Activated CD4-positive, alpha-beta T cell treated with anti-CD3 and anti-CD28 coated beads, Interleukin-2, Interleukin-6, amounts not matched to agents 100 ng/mL and 50 ng/mL, durations not matched to agents 16 hours and 8 hours (primary cell): ENCODE measurements at regions not wholly inside any gene's neighbourhood (a gene's known extent, or its start where the extent isn't known, plus 50 kb on each side); places are given as distances from the start of the nearest gene placed in this dataset.

Experiments used
- DNase-seq: peaks from one replicate; pipeline ENCODE4 v3.0.0-alpha.2; 2020

DNA sequence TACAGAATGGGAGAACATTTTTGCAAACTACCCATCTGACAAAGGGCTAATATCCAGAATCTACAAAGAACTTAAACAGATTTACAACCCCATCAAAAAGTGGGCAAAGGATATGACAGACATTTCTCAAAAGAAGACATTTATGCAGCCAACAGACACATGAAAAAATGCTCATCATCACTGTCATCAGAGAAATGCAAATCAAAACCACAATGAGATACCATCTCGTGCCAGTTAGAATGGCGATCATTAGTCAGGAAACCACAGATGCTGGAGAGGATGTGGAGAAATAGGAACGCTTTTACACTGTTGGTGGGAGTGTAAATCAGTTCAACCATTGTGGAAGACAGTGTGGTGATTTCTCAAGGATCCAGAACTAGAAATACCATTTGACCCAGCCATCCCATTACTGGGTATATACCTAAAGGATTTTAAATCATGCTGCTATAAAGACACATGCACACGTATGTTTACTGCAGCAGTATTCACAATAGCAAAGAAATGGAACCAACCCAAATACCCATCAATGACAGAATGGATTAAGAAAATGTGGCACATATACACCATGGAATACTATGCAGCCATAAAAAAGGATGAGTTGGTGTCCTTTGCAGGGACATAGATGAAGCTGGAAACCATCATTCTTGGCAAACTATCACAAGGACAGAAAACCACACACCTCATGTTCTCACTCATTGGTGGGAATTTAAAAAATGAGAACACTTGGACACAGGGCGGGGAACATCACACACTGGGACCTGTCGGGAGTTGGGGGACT lies 317.7 kb upstream of the THBS1 start:
- peak; percentile 50 for DNase-seq

DNA sequence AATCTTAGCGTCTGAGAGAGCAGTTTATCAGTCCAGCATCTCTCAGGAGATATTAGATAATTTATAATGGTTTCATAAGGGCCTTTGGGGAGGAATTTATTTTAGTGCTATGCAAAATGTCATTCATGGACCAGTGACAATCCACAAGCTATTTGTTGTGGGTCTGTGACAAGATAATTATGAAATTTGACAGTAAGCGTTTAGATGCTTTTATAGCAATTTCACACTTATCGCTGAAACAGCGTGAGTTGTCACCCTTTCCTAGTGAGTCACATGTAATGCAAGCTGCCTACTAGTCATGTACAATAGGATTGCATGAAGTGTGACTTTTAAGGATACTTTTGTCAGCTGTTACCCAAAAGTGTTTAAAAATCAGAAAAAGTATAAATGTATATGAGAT lies 315.6 kb upstream of the THBS1 start:
- no peak for DNase-seq

DNA sequence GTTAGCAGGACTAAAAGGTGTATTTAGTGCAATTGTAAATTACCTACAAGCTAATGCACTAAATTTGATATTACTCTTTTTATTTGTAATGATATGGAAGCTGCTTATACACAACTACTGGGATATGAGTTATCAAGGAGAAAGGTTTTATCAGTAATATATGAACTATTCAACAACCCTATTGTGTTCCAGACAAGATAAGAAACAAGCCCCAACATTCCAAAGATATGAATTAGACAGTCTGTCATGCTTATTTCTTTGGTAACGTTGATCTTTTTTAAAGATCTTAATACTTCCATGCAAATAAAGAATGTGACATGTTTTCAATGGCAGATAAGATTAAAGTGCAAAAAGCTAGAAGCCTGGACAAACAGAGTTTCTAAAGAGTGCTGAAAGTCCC lies 314.0 kb upstream of the THBS1 start:
- DNase-seq: no peak

DNA sequence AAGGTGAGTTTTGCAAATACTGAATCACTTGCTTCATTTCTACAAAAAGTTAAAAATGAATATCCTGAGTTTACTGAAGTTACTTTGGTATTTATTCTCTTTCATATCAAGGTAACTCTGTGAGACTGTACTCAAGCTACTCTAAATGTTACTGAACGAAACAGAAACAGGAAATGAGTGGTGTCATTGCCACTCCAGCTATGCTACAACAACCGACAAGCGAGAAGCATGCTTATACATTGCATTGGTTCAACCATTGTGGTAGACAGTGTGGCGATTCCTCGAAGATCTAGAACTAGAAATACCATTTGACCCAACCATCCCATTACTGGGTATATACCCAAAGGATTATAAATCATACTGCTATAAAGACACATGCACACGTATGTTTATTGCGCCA lies 313.2 kb upstream of the THBS1 start:
- DNase-seq: peak; percentile 41

DNA sequence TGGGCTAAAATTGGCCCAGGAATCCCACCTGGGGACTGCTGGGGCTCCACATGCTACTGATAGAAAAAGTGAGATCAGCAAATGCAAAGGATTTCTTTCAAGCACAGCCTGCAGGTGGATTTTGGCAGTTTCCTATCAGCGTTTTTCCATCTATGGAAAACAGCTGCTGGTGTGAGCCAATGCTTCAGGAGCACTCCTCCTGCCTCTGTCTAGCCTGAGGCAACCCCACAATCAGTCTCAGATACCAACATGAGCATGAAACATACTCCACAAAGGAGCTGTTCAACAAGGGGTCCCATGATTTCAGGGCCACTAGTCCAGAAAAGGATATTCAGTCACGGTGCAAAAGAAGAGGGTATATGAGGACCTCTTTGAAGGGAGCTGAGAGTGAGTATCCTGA lies 311.5 kb upstream of the THBS1 start:
- no peak for DNase-seq

DNA sequence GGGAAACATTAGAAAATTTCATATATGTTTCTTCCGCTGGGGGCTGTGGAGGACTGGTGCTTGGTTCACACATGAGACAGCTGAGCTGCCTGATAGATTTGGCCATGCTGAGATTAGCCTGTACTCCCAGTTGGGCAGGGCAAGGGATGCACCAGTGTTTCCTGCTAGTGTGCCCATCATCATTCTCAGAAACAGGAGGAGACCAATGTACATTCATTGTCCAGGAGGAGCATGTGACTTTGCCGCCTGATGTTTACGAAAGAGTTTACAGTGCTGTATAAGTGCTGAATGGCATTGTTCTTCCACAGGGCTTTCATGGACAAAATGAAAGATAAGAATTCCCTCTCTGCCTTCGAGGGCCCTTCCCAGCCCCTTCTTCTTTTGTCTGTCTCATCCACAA lies 311.1 kb upstream of the THBS1 start:
- no peak for DNase-seq

DNA sequence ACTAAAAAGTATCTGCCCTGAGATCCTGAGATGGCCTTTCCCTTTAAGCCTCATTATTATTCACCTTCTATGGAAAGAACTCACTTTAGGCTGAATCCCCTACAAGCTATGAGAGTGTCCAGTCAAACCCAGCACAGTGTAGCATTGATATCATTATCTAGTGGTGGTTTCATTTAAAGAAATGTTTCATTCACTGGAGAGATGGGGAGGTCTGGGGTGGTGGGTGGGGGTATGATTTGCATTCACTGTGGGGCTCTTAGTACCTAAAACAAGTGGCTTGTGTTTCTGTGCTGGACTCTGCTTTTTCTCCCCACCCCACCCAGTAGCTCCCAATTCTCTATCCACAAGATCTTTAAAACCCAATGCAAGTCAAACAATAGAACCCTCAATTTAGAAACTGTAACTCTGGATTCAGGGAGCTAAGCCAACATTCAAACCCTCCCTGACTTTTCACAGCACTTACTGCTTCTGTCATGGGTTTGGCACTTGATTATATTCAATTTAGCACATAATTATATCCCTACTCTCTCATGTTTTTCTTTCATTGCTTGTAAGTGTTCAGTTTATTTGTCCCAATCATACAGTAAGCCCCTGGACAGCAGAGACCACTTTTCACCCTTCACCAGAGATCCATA lies 310.5 kb upstream of the THBS1 start:
- DNase-seq: no peak

DNA sequence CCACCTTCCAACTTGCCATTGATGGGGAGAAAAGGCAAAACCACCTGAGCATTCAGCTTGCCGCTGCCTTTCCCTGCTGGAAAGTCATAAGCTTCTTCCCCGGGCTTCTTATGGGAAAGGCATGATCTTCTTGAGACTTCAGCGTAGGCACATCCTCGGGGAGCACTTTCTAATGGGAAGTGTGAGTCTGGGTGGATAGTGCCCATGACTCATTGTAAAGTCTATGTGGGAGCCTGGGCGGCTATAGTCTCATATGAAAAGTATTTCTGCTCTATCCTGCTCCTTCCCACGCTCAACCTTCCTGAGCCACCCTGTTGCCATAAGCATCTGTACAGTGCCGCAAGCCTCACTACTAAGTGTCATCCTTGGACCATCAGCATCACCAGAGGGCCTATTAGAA lies 309.9 kb upstream of the THBS1 start:
- no peak for DNase-seq

DNA sequence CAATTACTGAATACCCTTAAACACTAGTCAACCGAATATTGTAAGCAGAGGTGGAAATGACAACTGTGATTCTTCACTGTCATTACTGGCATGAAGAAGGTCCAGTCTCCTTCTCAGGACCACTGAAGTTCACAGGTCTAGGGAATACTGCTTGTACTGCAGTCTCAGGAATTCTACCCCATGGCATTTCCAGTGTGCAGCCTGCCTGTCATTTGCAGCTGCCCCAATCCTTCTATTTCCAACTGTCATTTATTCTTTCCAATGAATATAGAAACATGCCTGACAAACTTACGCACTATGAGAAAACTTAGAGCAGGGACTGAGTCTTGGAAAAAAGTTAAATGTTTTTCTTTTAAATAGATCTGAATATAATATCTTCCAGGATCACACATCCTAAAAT lies 308.0 kb upstream of the THBS1 start:
- no peak for DNase-seq

DNA sequence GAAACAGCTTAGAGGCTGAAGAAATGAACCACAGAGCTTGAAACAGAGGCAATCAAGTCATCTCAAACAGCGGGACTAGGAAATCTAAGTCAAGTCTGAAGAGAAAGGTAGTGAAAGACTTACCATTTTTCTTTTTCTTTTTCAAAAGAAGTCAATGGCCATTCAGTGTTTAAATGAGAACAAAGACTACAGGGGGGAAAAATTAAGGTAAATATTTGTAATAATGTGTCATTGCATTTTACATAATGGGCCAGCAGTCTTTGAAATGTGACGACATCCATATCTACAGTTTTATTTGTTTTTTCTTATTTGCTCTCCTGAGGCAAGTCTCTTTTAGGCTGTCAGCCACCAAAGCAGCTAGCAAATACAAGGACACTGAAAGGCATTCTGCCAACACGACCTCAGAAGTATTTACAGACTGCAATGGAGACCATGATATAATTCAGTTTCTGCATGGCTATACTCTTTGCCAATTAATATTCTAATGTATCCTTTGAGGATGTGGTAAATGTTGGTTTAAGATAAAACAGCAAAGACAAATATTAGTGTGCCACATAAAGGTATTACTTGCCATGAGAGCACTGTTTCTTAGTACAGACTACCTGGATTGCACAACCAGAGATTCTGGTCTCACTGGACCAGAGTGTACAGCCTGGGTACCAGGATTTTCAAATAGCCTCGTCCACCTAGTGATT lies 307.0 kb upstream of the THBS1 start:
- no peak for DNase-seq

DNA sequence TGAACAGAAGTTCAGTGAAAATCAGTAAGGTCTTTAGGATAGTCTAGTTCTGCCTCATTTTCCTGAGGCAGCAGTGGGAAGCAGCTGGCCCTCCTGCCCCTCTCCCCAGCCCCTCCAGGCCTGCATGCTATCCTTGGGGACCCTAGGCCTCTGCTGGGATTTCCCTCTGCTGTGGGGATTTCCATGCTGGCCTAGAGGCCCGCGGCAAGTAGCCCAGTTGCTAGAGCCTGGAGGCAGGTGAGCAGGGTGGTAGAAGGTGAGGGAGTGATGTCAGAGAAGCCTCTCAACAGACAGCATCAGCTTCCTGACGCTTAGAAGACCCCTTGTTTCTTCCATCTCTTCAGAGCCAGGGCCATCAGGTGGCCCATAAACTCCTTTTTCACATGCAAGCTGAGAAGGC lies 305.8 kb upstream of the THBS1 start:
- no peak for DNase-seq

DNA sequence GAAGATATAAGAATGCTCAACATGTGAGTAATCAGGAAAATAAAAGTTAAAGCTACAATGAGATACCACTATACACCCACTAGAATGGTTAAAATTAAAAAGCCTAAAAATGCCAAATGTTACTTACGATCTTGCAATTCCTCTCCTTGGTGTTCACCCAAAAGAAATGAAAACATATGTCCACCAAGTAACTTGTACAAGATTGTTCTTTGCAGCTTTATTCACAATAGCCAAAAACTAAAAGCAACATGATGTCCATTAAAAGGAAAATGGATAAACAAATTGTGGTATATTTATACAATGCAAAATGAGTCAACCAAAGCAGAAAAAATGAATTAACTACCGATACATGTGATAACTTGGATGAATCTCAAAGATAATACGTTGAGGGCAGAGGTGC lies 301.6 kb upstream of the THBS1 start:
- no peak for DNase-seq

DNA sequence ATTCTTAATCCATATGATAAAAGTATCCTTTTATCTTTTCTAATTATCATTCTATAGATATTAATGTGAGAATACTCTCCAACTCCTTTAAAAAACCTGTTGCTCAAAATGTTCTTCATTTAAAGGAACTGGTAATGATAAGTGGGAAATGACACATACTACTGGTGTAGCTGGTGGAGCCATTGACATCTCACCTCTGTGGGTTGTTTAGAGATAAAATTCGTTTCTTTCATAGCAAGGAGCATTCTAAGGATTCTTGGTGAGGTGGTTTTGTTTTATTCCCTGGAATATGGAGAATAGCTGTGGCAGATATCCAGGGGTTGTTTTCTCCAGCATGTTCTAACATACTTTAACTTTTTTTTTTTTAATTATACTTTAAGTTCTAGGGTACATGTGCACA lies 299.8 kb upstream of the THBS1 start:
- DNase-seq: no peak

DNA sequence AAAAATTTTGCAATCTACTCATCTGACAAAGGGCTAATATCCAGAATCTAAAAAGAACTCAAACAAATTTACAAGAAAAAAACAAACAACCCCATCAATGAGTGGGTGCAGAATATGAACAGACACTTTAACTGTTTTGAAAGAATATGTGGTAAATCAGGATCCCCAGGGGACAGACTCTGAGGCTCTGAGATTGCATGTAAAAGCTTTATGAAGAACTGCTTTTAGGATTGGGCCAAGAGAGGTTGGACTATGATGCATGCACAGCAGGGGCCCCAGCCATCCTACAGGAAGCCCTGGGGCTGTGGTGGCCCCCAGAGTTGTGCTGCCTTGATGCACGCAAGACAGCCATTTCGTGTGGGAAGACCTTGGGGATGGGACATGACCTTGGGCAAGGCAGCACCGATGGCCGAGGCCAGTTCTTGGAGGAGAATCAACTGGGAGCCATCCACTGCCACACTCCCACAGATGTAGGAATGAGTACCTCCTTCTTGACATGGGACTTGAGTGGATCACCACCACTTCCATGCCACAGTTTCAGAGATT lies 298.1 kb upstream of the THBS1 start:
- no peak for DNase-seq

DNA sequence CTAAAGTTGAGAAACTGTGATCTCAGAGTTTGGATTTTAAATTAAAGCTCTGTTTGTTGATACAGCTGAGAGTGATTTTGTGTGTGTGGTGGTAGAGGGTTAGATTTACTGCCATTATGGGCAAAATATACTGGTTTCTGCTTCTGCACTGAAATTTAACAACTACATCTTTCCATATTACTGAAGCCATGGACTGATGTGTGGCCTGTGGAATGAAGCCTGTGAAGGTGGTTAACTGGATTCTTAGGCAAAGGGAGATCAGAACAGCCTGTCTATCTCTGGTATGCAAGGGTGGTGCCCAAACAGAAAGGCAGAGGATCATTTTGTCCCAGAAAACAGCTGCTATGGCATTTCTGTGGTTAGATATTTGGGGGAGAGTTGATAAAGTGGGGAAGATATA lies 297.3 kb upstream of the THBS1 start:
- no peak for DNase-seq

DNA sequence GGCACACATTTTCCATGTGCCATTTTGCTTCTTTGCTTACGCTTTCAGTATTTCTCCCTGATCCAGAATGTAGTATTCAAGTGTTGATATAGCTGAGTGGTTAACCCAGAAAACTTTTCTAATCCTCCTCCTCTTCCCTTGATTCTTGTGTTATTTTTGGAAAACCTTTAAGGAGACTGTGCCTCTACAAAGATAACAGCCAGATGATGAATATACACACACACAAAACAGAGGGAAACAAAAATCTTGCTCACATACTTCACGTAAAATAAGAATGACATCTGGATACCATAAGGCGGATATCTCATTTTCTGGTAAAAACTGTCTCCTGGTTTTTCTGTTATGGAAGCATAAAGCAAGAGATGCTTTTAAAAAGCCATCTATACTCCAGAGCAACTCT lies 295.8 kb upstream of the THBS1 start:
- DNase-seq: no peak

DNA sequence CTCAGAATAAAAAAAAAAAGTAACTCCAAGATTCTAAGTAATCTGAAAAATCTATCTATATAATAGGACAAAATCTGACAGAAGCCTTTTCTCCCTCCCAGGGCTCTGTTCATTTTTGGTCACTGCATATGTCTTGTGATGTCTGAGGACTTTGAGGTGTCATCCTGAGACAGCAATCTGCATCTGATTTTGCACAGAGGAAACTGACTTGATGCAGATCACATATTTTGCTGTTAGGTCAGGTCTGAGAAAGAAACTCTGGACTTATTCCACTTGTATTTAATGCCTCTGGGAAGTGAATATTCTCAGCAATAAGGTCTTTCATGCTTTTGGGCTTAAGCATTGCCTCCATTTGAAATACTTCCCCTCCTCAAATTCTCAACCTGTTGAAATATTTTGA lies 295.2 kb upstream of the THBS1 start:
- no peak for DNase-seq

DNA sequence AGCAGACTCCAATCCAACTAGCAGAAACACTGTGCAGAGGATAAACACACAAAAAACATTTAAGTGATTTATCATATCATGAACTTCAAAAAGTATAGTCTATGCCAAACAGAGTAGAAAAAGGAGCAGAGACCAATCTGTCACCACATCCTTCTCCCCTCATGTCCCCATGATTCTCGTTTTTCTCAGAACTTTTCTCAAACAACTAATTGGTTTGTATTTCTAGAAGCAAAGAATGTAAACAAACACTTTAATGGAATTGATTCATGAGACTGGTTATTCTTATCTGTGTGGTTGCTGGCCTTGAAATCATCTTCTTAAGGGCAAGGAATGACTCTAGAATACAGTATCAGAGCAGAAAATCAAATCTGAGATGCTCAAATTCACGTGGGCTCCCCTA lies 294.2 kb upstream of the THBS1 start:
- no peak for DNase-seq

DNA sequence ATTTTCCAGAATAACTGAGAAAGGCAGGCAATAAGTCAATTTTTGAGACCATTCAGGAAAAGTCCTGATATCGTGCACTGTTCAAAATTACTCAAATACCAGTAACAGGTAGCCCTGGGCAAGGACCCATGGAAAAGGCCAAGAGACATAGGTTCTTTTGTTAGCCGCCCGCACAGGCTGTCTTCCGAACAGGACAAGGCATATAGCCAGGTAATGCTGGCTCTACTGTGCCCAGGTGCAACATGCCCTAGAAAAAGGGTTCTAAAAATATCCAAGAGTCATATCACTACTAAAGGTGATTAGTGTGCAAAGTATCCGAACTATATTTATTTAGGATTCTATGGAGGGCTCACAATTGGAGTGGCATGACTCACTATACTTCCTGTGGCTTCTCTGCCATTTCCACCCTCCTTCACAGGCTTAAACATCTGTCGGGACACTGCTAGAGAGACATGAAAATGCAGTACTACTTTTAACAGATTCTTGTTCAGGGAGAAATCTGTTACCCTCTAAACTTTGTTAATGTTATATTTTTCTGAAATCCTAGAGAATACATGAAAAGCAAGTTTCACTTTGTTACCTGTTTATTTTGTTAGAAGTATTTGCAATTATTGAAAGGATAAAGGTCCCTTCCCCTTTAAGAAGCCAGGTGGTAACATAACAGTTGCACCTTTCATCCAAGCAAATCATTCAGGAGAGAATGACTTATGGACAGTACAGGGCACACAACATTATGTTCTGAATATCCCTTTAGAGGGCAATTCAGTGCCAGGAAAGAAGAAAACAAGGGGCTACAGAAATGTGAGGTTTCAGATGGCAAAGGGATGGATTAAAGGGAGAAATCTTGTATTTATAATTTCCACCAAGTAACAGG lies 293.3 kb upstream of the THBS1 start:
- DNase-seq: no peak

DNA sequence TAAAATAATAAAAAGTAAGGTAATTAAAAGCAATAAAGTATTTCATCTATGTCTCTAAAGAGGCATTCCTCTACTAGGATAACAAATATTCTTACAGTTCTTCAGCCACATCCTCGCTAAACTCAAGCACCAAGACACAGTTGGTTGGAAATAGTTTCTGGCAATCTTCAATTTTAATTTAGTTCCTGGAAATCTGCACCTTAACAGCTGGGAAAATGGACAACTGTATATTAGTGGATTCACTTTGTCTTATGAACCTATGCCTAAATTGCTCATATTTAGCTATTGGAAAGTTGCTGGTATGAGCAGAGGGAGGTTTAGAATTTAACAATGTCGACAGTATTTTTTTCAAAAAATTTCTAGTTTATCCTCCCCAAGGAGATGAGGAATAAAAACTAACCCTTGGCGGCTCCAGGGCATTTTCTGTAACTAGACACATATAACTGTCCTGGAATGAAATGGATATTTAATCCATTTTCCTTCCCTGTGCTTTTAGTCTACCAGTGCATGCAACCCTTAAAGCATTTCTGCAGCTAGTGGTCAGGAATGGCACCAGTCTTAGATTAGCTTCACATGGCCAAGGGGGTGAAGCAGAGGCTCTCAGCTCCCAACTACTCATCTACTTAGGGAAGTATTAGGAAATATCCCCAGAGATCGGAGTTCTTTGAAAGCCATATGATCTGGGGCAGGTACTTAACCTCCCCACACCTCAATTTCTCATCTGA lies 290.0 kb upstream of the THBS1 start:
- no peak for DNase-seq

DNA sequence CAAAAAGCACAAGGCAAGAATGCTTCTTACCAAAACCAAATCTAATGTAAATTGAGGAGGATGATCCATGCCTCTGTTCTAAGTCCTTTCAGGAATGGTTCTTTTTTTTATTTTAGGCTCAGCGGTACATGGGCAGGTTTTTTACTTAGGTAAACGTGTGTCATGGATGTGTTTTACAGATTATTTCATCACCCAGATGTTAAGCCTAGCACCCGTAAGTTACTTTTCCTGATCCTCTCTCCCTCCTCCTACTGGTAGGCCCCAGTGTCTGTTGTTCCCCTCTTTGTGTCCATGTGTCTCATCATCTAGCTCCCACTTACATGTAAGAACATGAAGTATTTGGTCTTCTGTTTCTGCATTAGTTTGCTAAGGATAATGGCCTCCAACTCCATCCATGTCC lies 289.2 kb upstream of the THBS1 start:
- no peak for DNase-seq

DNA sequence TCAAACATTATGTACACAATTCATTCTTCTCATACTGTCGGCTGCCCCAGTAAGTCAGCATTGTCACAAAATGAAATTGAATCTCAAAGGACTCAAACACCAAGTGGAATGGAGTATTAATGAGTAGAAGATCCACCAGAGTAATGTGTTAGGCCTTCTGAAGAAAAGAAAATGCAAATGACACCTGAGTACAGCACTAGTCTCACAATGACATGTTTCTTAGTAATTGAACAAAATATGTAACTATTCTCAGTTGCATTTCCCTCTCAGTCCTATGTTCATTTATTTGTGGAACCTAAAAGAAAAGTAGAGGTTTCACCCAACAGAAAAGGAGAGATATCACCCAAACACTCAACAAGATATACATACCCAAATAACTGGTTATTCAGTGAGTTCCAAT lies 283.9 kb upstream of the THBS1 start:
- no peak for DNase-seq
